WTC11 (cell line): ENCODE measurements at regions not wholly inside any gene's neighbourhood (a gene's known extent, or its start where the extent isn't known, plus 50 kb on each side); places are given as distances from the start of the nearest gene placed in this dataset.

Experiments
- ATF1 ChIP-seq: sonication (generic); formaldehyde crosslinking; IDR thresholded peaks from 2 replicates; pipeline ENCODE4 v1.8.1; 2023; ENCODE audit warnings: mild to moderate bottlenecking, moderate library complexity, missing genetic modification reagents
- GTF2I ChIP-seq: fragments of 250-450 bp; sonication (Bioruptor Pico); conservative IDR thresholded peaks from 2 replicates; pipeline ENCODE4 v1.4.0; 2021; ENCODE audit warnings: mild to moderate bottlenecking
- TF ChIP-seq, protein P1 (sequence below): fragments of 200-600 bp; IDR thresholded peaks from 2 replicates; pipeline ENCODE4 v1.8.0; 2022; ENCODE audit warnings: antibody characterized with exemption
- TF ChIP-seq, protein P2 (sequence below): sonication (generic); formaldehyde crosslinking; conservative IDR thresholded peaks from 2 replicates; pipeline ENCODE4 v1.8.1; 2022; ENCODE audit warnings: mild to moderate bottlenecking, missing genetic modification reagents
- TF ChIP-seq, protein P3 (sequence below): sonication (generic); formaldehyde crosslinking; IDR thresholded peaks from 2 replicates; pipeline ENCODE4 v1.8.1; 2023; ENCODE audit warnings: mild to moderate bottlenecking, missing genetic modification reagents, moderate library complexity

DNA sequence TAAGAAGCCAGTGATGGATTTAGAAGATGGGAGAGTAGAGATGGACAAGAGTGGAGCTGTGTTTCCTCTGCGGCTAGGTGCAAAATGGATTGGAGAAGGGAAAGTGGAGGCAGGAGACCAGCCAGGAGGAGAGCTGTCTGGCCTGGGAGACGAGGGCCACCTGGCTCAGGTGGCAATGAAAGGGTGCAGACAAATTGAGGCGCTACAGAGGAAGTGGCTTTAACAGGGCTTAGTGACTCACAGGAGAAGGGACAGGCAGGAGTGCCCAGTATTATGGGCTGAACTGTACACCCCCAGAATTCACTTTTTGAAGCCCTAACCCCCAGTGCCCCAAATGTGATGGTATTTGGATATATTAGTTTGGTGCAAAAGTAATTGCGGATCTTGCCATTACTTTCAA is 65.6 kb upstream of the DUSP5 start:
- TF ChIP-seq, protein P1, sequence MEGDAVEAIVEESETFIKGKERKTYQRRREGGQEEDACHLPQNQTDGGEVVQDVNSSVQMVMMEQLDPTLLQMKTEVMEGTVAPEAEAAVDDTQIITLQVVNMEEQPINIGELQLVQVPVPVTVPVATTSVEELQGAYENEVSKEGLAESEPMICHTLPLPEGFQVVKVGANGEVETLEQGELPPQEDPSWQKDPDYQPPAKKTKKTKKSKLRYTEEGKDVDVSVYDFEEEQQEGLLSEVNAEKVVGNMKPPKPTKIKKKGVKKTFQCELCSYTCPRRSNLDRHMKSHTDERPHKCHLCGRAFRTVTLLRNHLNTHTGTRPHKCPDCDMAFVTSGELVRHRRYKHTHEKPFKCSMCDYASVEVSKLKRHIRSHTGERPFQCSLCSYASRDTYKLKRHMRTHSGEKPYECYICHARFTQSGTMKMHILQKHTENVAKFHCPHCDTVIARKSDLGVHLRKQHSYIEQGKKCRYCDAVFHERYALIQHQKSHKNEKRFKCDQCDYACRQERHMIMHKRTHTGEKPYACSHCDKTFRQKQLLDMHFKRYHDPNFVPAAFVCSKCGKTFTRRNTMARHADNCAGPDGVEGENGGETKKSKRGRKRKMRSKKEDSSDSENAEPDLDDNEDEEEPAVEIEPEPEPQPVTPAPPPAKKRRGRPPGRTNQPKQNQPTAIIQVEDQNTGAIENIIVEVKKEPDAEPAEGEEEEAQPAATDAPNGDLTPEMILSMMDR: no peak
- TF ChIP-seq GTF2I (CRISPR knock-in tag) (no peak), ATF1 (no peak)
- TF ChIP-seq, protein P2, sequence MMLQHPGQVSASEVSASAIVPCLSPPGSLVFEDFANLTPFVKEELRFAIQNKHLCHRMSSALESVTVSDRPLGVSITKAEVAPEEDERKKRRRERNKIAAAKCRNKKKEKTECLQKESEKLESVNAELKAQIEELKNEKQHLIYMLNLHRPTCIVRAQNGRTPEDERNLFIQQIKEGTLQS (CRISPR knock-in tag): no peak
- TF ChIP-seq, protein P3, sequence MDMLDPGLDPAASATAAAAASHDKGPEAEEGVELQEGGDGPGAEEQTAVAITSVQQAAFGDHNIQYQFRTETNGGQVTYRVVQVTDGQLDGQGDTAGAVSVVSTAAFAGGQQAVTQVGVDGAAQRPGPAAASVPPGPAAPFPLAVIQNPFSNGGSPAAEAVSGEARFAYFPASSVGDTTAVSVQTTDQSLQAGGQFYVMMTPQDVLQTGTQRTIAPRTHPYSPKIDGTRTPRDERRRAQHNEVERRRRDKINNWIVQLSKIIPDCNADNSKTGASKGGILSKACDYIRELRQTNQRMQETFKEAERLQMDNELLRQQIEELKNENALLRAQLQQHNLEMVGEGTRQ (CRISPR knock-in tag): no peak
